ENCODE measurements at regions not wholly inside any gene's neighbourhood (a gene's known extent, or its start where the extent isn't known, plus 50 kb on each side); places are given as distances from the start of the nearest gene placed in this dataset.

DNA sequence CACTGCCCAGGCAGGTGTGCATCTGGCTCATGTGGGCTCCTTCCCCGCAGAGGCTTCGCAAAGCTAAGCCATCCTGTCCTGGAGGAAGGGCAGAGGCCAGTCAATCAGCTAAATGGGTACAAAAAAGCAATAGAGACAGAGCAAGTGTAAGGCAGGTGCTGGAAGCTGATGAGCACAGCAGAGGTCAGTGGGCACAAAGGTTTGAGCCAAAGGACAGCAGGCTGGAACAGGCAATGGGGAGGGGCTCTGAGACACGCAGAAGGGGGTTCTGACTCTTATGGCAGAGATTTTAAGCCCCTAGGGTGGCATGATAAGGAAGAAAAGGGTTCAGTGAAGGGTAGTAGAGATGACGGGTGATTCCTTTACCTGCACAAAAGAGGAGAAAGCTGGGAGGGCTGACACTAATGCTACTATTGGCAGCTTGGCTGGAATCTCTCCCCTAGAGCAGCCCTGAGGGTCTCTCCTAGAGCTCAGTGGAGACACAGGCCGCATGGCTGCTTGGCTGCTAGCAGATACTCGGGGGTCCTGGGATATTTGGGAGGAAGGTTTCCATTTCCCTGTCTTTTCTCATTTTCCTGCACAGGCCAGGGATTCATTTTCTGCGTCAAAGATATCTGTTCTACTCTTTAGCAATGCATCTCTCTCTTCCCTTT, 132.4 kb downstream of the MYCN start:
- TF ChIP-seq POLR2A (IDR thresholded peaks at IDR 0.05) = no peak
- TF ChIP-seq POLR2AphosphoS5 (IDR thresholded peaks at IDR 0.05) = no peak
